Esophagus mucosa (tissue), 1 donor: ENCODE measurements at regions not wholly inside any gene's neighbourhood (a gene's known extent, or its start where the extent isn't known, plus 50 kb on each side); places are given as distances from the start of the nearest gene placed in this dataset.

Experiments used
- ATAC-seq: fragments of 200-7000 bp; cut with Tn5 transposase; one replicate; pipeline ENCODE4 v1.9.1; 2020
- donor health status: DM: yes; HTN: yes; CAD: no.

DNA sequence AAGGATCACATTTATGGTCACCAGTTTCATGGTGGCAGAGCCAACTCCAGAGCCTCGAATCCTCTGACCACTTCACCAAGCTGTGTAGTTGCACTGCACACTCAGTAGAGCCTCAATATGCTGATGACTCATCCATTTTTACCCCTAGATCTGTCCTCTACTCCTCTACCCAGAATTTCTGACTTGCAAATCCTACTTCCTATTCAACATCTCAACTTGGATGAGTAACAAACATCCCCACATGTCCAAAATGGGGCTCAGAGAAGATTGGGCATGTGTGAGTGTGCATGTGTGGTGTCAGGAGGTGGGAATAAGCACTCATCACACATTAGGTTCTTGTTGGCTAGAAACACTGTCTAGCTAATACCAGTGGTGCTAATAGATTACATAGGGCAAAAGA is 57.8 kb upstream of the IGFBP2 start:
- ATAC-seq = no peak

GRCh38 chr2:216576616-216577015 is 56.6 kb upstream of the IGFBP2 start:
- no peak for ATAC-seq

- ATAC-seq = no peak
These were observed 54.9 kb upstream of the IGFBP2 start for GRCh38 chr2:216578325-216578724.

GRCh38 chr2:216583147-216583546 is 50.1 kb upstream of the IGFBP2 start:
- no peak for ATAC-seq
